ENCODE measurements at regions not wholly inside any gene's neighbourhood (a gene's known extent, or its start where the extent isn't known, plus 50 kb on each side); places are given as distances from the start of the nearest gene placed in this dataset.
"Not testable (repeated sequence)": the region's sequence is repeated elsewhere in the genome, so short reads cannot be mapped to it uniquely, and the experiment has no call there.

GRCh38 chr16:25553711-25554436 is 137.9 kb upstream of the HS3ST4 start:
- H3K27ac Mint-ChIP-seq = no peak overlapping the region
- no peaks in the 10 kb centered on the region for H3K4me1 Mint-ChIP-seq
- peaks cover 7% of the 10 kb centered on the region for H3K9me3 Mint-ChIP-seq
- no peaks in the 10 kb centered on the region for H3K36me3 Mint-ChIP-seq (ENCODE audit: low read depth)
- no peak overlapping the region for H3K4me3 Mint-ChIP-seq
- POLR2A ChIA-PET = no interaction called here
- DNase-seq = no peak
- no peaks in the 10 kb centered on the region for H3K27me3 Mint-ChIP-seq
- CTCF ChIA-PET = no interaction called here

- no peaks in the 10 kb centered on the region for H3K27me3 Mint-ChIP-seq
- ChIA-PET CTCF (no interaction called here), POLR2A (no interaction called here)
- no peaks in the 10 kb centered on the region for H3K4me1 Mint-ChIP-seq
- no peak for DNase-seq
- no peaks in the 10 kb centered on the region for H3K36me3 Mint-ChIP-seq (ENCODE audit: low read depth)
- H3K4me3 Mint-ChIP-seq = no peak overlapping the region
- H3K9me3 Mint-ChIP-seq = peaks cover 5% of the 10 kb centered on the region
- H3K27ac Mint-ChIP-seq = no peak overlapping the region
Measured at GRCh38 chr16:25550647-25551046, 141.1 kb upstream of the HS3ST4 start.

- DNase-seq = no peak
- Mint-ChIP-seq H3K36me3 (ENCODE audit: low read depth) (no peaks in the 10 kb centered on the region), H3K4me1 (no peaks in the 10 kb centered on the region), H3K4me3 (no peak overlapping the region), H3K27ac (no peak overlapping the region), H3K9me3 (peaks cover 2% of the 10 kb centered on the region), H3K27me3 (no peaks in the 10 kb centered on the region)
- ChIA-PET CTCF (no interaction called here), POLR2A (no interaction called here)
Measured at GRCh38 chr16:25546791-25547190, 145.0 kb upstream of the HS3ST4 start.

GRCh38 chr16:25544294-25544693 is 147.5 kb upstream of the HS3ST4 start:
- Mint-ChIP-seq H3K4me3 (no peak overlapping the region), H3K36me3 (ENCODE audit: low read depth) (no peaks in the 10 kb centered on the region), H3K9me3 (no peaks in the 10 kb centered on the region), H3K27me3 (no peaks in the 10 kb centered on the region), H3K4me1 (no peaks in the 10 kb centered on the region), H3K27ac (no peak overlapping the region)
- DNase-seq = no peak
- POLR2A ChIA-PET = no interaction called here
- CTCF ChIA-PET = no interaction called here

GRCh38 chr16:25542306-25542705 is 149.5 kb upstream of the HS3ST4 start:
- Mint-ChIP-seq H3K36me3 (ENCODE audit: low read depth) (no peaks in the 10 kb centered on the region), H3K9me3 (no peaks in the 10 kb centered on the region), H3K27me3 (no peaks in the 10 kb centered on the region), H3K4me3 (no peak overlapping the region), H3K4me1 (no peaks in the 10 kb centered on the region), H3K27ac (no peak overlapping the region)
- ChIA-PET CTCF (no interaction called here), POLR2A (no interaction called here)
- DNase-seq = no peak

GRCh38 chr16:25539767-25540166 is 152.0 kb upstream of the HS3ST4 start:
- H3K4me1 Mint-ChIP-seq; POLR2A ChIA-PET; H3K36me3 Mint-ChIP-seq (ENCODE audit: low read depth); CTCF ChIA-PET; DNase-seq; H3K9me3 Mint-ChIP-seq; H3K4me3 Mint-ChIP-seq; H3K27ac Mint-ChIP-seq; H3K27me3 Mint-ChIP-seq: not testable (repeated sequence)

GRCh38 chr16:25523183-25523582 is 168.6 kb upstream of the HS3ST4 start:
- no peak for DNase-seq
- Mint-ChIP-seq H3K27ac (no peak overlapping the region), H3K27me3 (no peaks in the 10 kb centered on the region), H3K36me3 (ENCODE audit: low read depth) (no peaks in the 10 kb centered on the region), H3K4me1 (no peaks in the 10 kb centered on the region), H3K9me3 (no peaks in the 10 kb centered on the region), H3K4me3 (no peak overlapping the region)
- POLR2A ChIA-PET = no interaction called here
- CTCF ChIA-PET = no interaction called here

GRCh38 chr16:25512041-25512440 is 179.7 kb upstream of the HS3ST4 start:
- no peak overlapping the region for H3K27ac Mint-ChIP-seq
- CTCF ChIA-PET = no interaction called here
- POLR2A ChIA-PET = no interaction called here
- H3K9me3 Mint-ChIP-seq = no peaks in the 10 kb centered on the region
- no peaks in the 10 kb centered on the region for H3K36me3 Mint-ChIP-seq (ENCODE audit: low read depth)
- H3K4me3 Mint-ChIP-seq = no peak overlapping the region
- no peak for DNase-seq
- H3K27me3 Mint-ChIP-seq = no peaks in the 10 kb centered on the region
- H3K4me1 Mint-ChIP-seq = no peaks in the 10 kb centered on the region

GRCh38 chr16:25509456-25509855 is 182.3 kb upstream of the HS3ST4 start:
- Mint-ChIP-seq H3K4me3 (no peak overlapping the region), H3K36me3 (ENCODE audit: low read depth) (no peaks in the 10 kb centered on the region), H3K27me3 (no peaks in the 10 kb centered on the region), H3K4me1 (no peaks in the 10 kb centered on the region), H3K9me3 (no peaks in the 10 kb centered on the region), H3K27ac (no peak overlapping the region)
- ChIA-PET CTCF (no interaction called here), POLR2A (no interaction called here)
- DNase-seq = no peak

- Mint-ChIP-seq H3K36me3 (ENCODE audit: low read depth) (no peaks in the 10 kb centered on the region), H3K4me1 (no peaks in the 10 kb centered on the region), H3K27me3 (peaks cover 2% of the 10 kb centered on the region), H3K27ac (no peak overlapping the region), H3K4me3 (no peak overlapping the region), H3K9me3 (no peaks in the 10 kb centered on the region)
- CTCF ChIA-PET = no interaction called here
- POLR2A ChIA-PET = no interaction called here
- no peak for DNase-seq
Measured at GRCh38 chr16:25501530-25502255, 190.1 kb upstream of the HS3ST4 start.

GRCh38 chr16:25494292-25494691 is 197.5 kb upstream of the HS3ST4 start:
- no peaks in the 10 kb centered on the region for H3K36me3 Mint-ChIP-seq (ENCODE audit: low read depth)
- H3K4me3 Mint-ChIP-seq = no peak overlapping the region
- H3K27ac Mint-ChIP-seq = no peak overlapping the region

GRCh38 chr16:25493136-25493811 is 198.5 kb upstream of the HS3ST4 start:
- ChIA-PET CTCF (no interaction called here), POLR2A (no interaction called here)
- DNase-seq = no peak
- peaks cover 2% of the 10 kb centered on the region for H3K27me3 Mint-ChIP-seq
- no peak overlapping the region for H3K4me3 Mint-ChIP-seq
- no peaks in the 10 kb centered on the region for H3K4me1 Mint-ChIP-seq
- H3K9me3 Mint-ChIP-seq = no peaks in the 10 kb centered on the region
- H3K36me3 Mint-ChIP-seq (ENCODE audit: low read depth) = no peaks in the 10 kb centered on the region
- no peak overlapping the region for H3K27ac Mint-ChIP-seq

More at GRCh38 chr16:25494292-25494691, 197.5 kb upstream of the HS3ST4 start:
- Mint-ChIP-seq H3K9me3 (no peaks in the 10 kb centered on the region), H3K4me1 (no peaks in the 10 kb centered on the region), H3K27me3 (peaks cover 2% of the 10 kb centered on the region)
- POLR2A ChIA-PET = no interaction called here
- CTCF ChIA-PET = no interaction called here
- DNase-seq = no peak

- Mint-ChIP-seq H3K27me3 (peaks cover 5% of the 10 kb centered on the region), H3K9me3 (no peaks in the 10 kb centered on the region), H3K4me3 (no peak overlapping the region), H3K4me1 (no peaks in the 10 kb centered on the region), H3K27ac (no peak overlapping the region), H3K36me3 (ENCODE audit: low read depth) (no peaks in the 10 kb centered on the region)
- ChIA-PET POLR2A (no interaction called here), CTCF (no interaction called here)
- no peak for DNase-seq
Measured at GRCh38 chr16:25488435-25488834, 203.3 kb upstream of the HS3ST4 start.

GRCh38 chr16:25487888-25488287 is 203.9 kb upstream of the HS3ST4 start:
- Mint-ChIP-seq H3K9me3 (no peaks in the 10 kb centered on the region), H3K27ac (no peak overlapping the region), H3K4me3 (no peak overlapping the region), H3K4me1 (no peaks in the 10 kb centered on the region), H3K36me3 (ENCODE audit: low read depth) (no peaks in the 10 kb centered on the region), H3K27me3 (peaks cover 5% of the 10 kb centered on the region)
- POLR2A ChIA-PET = no interaction called here
- CTCF ChIA-PET = no interaction called here
- no peak for DNase-seq
